ENCODE measurements at regions not wholly inside any gene's neighbourhood (a gene's known extent, or its start where the extent isn't known, plus 50 kb on each side); places are given as distances from the start of the nearest gene placed in this dataset.

DNA sequence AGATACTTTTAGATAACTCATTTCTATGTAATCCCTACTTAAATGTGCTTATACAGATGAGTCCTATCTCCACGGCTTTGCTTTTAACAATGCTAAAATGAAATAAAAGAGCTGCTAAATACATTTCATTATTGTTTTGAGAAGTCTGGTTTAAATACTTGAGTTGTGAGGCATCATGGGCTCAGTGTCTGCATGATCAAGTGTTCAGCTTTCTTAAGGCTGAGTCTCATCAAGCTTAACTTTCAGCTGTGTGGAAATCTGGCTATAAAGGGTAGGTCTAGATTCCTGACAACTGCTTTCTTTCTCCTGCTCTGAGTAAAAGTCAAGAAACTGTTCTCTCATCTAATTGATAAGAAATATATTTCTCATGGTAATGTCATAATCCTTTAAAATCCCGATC lies 235.4 kb downstream of the FSCB start (continued):
- no peak for TF ChIP-seq NANOG (IDR thresholded peaks at IDR 0.05; ENCODE audit: borderline replicate concordance)
- no peak for TF ChIP-seq CREB1 (CRISPR knock-in tag; IDR thresholded peaks at IDR 0.05; ENCODE audit: low read depth)

GRCh38 chr14:44271006-44271405 lies 236.1 kb downstream of the FSCB start:
- peaks cover 8% of the 10 kb centered on the region; the same call in 2 of the 3 replicates for H3K9me3 Mint-ChIP-seq
- Histone ChIP-seq H4K20me1 (replicated peaks; ENCODE audit: insufficient read depth) (no peaks in the 10 kb centered on the region), H3K4me3 (no peak overlapping the region), H3K4me2 (no peak overlapping the region), H3F3A (replicated peaks; ENCODE audit: low read depth) (no peaks in the 10 kb centered on the region), H3K36me3 (ENCODE audit: insufficient read depth) (no peaks in the 10 kb centered on the region), H3K79me2 (replicated peaks; ENCODE audit: insufficient read depth) (no peaks in the 10 kb centered on the region), H3K9me2 (ENCODE audit: insufficient read depth) (no peaks in the 10 kb centered on the region), H3K4me1 (ENCODE audit: insufficient read depth) (no peaks in the 10 kb centered on the region), H3K27me3 (ENCODE audit: insufficient read depth) (no peaks in the 10 kb centered on the region), H2AFZ (no peak overlapping the region), H3K27ac (ENCODE audit: low read depth) (no peak overlapping the region)
- no peaks in the 10 kb centered on the region for H3K4me1 Mint-ChIP-seq
- no peak overlapping the region for H3K4me3 Mint-ChIP-seq
- DNase-seq (ENCODE audit: low spot score) (no peak), ATAC-seq (no peak)
- TF ChIP-seq CREB1 (CRISPR knock-in tag; IDR thresholded peaks at IDR 0.05; ENCODE audit: low read depth): no peak
- TF ChIP-seq CTCF (conservative IDR thresholded peaks at IDR 0.05; ENCODE audit: low read depth in 2 of 2): no peak
- TF ChIP-seq NANOG (IDR thresholded peaks at IDR 0.05; ENCODE audit: borderline replicate concordance): no peak
- TF ChIP-seq, protein P1, sequence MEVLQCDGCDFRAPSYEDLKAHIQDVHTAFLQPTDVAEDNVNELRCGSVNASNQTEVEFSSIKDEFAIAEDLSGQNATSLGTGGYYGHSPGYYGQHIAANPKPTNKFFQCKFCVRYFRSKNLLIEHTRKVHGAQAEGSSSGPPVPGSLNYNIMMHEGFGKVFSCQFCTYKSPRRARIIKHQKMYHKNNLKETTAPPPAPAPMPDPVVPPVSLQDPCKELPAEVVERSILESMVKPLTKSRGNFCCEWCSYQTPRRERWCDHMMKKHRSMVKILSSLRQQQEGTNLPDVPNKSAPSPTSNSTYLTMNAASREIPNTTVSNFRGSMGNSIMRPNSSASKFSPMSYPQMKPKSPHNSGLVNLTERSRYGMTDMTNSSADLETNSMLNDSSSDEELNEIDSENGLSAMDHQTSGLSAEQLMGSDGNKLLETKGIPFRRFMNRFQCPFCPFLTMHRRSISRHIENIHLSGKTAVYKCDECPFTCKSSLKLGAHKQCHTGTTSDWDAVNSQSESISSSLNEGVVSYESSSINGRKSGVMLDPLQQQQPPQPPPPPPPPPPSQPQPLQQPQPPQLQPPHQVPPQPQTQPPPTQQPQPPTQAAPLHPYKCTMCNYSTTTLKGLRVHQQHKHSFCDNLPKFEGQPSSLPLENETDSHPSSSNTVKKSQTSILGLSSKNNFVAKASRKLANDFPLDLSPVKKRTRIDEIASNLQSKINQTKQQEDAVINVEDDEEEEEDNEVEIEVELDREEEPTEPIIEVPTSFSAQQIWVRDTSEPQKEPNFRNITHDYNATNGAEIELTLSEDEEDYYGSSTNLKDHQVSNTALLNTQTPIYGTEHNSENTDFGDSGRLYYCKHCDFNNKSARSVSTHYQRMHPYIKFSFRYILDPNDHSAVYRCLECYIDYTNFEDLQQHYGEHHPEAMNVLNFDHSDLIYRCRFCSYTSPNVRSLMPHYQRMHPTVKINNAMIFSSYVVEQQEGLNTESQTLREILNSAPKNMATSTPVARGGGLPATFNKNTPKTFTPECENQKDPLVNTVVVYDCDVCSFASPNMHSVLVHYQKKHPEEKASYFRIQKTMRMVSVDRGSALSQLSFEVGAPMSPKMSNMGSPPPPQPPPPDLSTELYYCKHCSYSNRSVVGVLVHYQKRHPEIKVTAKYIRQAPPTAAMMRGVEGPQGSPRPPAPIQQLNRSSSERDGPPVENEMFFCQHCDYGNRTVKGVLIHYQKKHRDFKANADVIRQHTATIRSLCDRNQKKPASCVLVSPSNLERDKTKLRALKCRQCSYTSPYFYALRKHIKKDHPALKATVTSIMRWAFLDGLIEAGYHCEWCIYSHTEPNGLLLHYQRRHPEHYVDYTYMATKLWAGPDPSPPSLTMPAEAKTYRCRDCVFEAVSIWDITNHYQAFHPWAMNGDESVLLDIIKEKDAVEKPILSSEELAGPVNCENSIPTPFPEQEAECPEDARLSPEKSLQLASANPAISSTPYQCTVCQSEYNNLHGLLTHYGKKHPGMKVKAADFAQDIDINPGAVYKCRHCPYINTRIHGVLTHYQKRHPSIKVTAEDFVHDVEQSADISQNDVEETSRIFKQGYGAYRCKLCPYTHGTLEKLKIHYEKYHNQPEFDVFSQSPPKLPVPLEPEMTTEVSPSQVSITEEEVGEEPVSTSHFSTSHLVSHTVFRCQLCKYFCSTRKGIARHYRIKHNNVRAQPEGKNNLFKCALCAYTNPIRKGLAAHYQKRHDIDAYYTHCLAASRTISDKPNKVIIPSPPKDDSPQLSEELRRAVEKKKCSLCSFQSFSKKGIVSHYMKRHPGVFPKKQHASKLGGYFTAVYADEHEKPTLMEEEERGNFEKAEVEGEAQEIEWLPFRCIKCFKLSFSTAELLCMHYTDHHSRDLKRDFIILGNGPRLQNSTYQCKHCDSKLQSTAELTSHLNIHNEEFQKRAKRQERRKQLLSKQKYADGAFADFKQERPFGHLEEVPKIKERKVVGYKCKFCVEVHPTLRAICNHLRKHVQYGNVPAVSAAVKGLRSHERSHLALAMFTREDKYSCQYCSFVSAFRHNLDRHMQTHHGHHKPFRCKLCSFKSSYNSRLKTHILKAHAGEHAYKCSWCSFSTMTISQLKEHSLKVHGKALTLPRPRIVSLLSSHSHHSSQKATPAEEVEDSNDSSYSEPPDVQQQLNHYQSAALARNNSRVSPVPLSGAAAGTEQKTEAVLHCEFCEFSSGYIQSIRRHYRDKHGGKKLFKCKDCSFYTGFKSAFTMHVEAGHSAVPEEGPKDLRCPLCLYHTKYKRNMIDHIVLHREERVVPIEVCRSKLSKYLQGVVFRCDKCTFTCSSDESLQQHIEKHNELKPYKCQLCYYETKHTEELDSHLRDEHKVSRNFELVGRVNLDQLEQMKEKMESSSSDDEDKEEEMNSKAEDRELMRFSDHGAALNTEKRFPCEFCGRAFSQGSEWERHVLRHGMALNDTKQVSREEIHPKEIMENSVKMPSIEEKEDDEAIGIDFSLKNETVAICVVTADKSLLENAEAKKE (CRISPR knock-in tag; IDR thresholded peaks at IDR 0.05): no peak
- no peak for TF ChIP-seq POLR2AphosphoS5 (IDR thresholded peaks at IDR 0.05; ENCODE audit: low read depth)
- no peak for TF ChIP-seq EZH2phosphoT487 (IDR thresholded peaks at IDR 0.05; ENCODE audit: unreplicated experiment)
- H3K36me3 Mint-ChIP-seq (ENCODE audit: low read depth): no peaks in the 10 kb centered on the region
- no peak overlapping the region for H3K27ac Mint-ChIP-seq
- H3K27me3 Mint-ChIP-seq (ENCODE audit: insufficient read depth, low read depth, poor library complexity): no peaks in the 10 kb centered on the region

Data from GM23338 (cell line).